ENCODE measurements at regions not wholly inside any gene's neighbourhood (a gene's known extent, or its start where the extent isn't known, plus 50 kb on each side); places are given as distances from the start of the nearest gene placed in this dataset.

- DNase-seq = no peak
- TF ChIP-seq CTCF (IDR thresholded peaks at IDR 0.05) = no peak
- Histone ChIP-seq H3K9me3 (no peaks in the 10 kb centered on the region), H3K4me3 (no peak overlapping the region), H3K36me3 (no peaks in the 10 kb centered on the region), H3K27ac (no peak overlapping the region), H3K4me1 (no peaks in the 10 kb centered on the region), H3K27me3 (no peaks in the 10 kb centered on the region), H3K9ac (ENCODE audit: low read depth in 2 of 2, low read length in 2 of 2) (no peak overlapping the region)
- intact Hi-C loops (cut with DNase I) = no loop called here
Measured at GRCh38 chr14:98130691-98131090, 1141.3 kb downstream of the BCL11B start.

- H3K4me1 ChIP-seq = no peaks in the 10 kb centered on the region
- no peak for TF ChIP-seq CTCF (IDR thresholded peaks at IDR 0.05)
- no peaks in the 10 kb centered on the region for H3K9me3 ChIP-seq
- no peak overlapping the region for H3K9ac ChIP-seq (ENCODE audit: low read depth in 2 of 2, low read length in 2 of 2)
- no peak overlapping the region for H3K4me3 ChIP-seq
- no peaks in the 10 kb centered on the region for H3K27me3 ChIP-seq
- H3K27ac ChIP-seq = no peak overlapping the region
- H3K36me3 ChIP-seq = no peaks in the 10 kb centered on the region
- DNase-seq = no peak
- intact Hi-C loops (cut with DNase I) = no loop called here
Measured at GRCh38 chr14:98131406-98131805, 1140.6 kb downstream of the BCL11B start.

GRCh38 chr14:98133806-98134205, 1138.2 kb downstream of the BCL11B start:
- Histone ChIP-seq H3K9me3 (no peaks in the 10 kb centered on the region), H3K27ac (no peak overlapping the region), H3K4me1 (no peaks in the 10 kb centered on the region), H3K4me3 (no peak overlapping the region), H3K27me3 (peaks cover 3% of the 10 kb centered on the region), H3K9ac (ENCODE audit: low read depth in 2 of 2, low read length in 2 of 2) (no peak overlapping the region), H3K36me3 (no peaks in the 10 kb centered on the region)
- no peak for TF ChIP-seq CTCF (IDR thresholded peaks at IDR 0.05)
- no peak for DNase-seq
- intact Hi-C loops (cut with DNase I) = no loop called here

GRCh38 chr14:98136012-98136789, 1135.8 kb downstream of the BCL11B start:
- no peak overlapping the region for H3K4me3 ChIP-seq
- no peak for TF ChIP-seq CTCF (IDR thresholded peaks at IDR 0.05)
- no peak for DNase-seq
- no peaks in the 10 kb centered on the region for H3K9me3 ChIP-seq
- no peaks in the 10 kb centered on the region for H3K36me3 ChIP-seq
- H3K27me3 ChIP-seq = peaks cover 3% of the 10 kb centered on the region
- intact Hi-C loops (cut with DNase I) = no loop called here
- H3K27ac ChIP-seq = no peak overlapping the region
- H3K4me1 ChIP-seq = no peaks in the 10 kb centered on the region
- no peak overlapping the region for H3K9ac ChIP-seq (ENCODE audit: low read depth in 2 of 2, low read length in 2 of 2)

GRCh38 chr14:98137131-98138025, 1134.6 kb downstream of the BCL11B start:
- intact Hi-C loops (cut with DNase I) = loop anchor here (2.0 kb wide), 1 partner anchor 1129 kb away; no protein-coding TSS in a partner anchor
- no peak for TF ChIP-seq CTCF (IDR thresholded peaks at IDR 0.05)
- Histone ChIP-seq H3K36me3 (no peaks in the 10 kb centered on the region), H3K4me3 (no peak overlapping the region), H3K9me3 (no peaks in the 10 kb centered on the region), H3K27me3 (peaks cover 3% of the 10 kb centered on the region), H3K4me1 (no peaks in the 10 kb centered on the region), H3K9ac (ENCODE audit: low read depth in 2 of 2, low read length in 2 of 2) (no peak overlapping the region), H3K27ac (no peak overlapping the region)
- no peak for DNase-seq

Data from colonic mucosa (tissue), 4 donors.